ENCODE measurements at regions not wholly inside any gene's neighbourhood (a gene's known extent, or its start where the extent isn't known, plus 50 kb on each side); places are given as distances from the start of the nearest gene placed in this dataset.

GRCh38 chr10:113458451-113458850, 94.4 kb upstream of the HABP2 start:
- TF ChIP-seq GATA2 (IDR thresholded peaks at IDR 0.05; ENCODE audit: low read depth, low read length) (no peak), GATA3 (IDR thresholded peaks at IDR 0.05; ENCODE audit: low read depth, low read length) (no peak)
